GM18867 (cell line): ENCODE measurements at regions not wholly inside any gene's neighbourhood (a gene's known extent, or its start where the extent isn't known, plus 50 kb on each side); places are given as distances from the start of the nearest gene placed in this dataset.

Source experiments
- ATAC-seq: cut with Tn5 transposase; IDR thresholded peaks from one replicate; pipeline ENCODE4 v1.9.1; 2021; ENCODE audit warnings: mild to moderate bottlenecking, moderate library complexity; ENCODE audit not compliant: unreplicated experiment

DNA sequence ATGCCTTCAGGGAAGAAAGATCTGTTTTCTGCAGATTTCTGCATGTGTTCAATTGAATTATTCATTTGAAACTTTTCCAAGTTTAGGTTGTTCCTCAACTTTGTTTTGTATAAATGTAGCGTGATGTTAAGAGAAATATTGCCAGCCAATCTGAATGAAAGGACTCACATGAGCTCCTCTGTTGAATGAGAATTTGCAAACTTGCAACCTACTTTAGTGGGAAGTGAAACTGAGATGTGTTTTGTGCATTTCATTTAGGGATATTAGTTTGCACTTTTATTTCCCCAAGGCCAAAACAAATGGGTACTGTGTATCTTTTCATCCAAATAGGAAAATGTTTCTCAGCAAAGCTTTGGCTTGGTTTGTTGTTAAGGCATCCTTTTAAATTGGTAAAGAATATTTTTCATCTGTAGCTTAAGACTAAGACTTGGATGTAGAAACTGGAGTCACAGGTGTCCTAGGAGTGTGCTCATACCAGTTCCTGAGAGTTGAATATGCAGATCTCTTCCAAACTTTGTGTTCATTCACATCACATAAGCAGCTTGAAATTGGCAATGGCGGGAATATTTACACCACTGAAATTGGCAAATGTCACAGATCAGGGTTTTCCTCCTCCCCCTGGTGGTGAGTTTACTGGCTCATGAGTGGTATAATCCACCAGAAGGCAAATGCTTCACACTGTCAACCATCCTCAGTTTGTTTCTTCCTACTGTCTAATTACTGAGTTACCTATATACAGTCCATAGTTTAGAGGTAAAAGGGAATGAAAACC is 193.6 kb upstream of the BANK1 start:
- ATAC-seq = peak; percentile 76

GRCh38 chr4:101594588-101594987 is 195.9 kb upstream of the BANK1 start:
- ATAC-seq = no peak

DNA sequence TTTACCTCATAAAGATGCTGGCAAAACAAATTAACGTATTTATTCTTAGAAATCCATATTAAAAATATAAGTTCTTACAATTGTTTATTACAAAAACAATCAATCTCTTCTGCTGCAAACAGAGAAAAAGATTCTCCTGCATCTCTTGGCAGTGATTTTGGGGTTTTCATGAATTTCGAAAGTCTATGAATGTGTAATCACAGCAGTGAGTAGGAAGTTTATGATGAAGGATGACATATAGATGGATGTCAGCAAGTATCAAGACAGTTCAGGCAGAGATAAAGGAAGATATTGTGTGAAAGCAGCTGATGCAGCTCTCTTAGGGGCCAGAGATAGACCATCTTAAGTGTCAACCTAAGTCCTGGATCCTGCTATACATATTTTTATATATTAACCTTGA is 196.9 kb upstream of the BANK1 start:
- no peak for ATAC-seq

DNA sequence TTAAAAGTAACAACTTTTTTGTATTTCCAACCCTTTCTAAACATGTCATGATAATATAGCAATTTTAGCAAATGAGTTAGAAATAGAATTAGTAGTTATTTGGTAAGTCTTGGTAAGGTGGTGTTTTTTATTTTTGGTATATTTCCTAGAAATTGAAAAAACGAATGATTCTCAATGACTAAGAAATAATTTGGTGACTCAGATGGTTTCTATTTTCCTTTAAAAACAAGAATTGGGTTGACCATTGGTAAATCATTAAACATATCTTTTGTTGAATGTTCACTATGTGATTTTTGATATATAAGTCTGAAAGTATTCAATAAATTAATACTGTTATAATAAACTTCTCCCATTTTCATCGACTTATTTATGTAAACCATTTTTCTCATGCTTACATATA is 206.2 kb upstream of the BANK1 start:
- ATAC-seq = no peak

GRCh38 chr4:101563126-101563525 is 215.8 kb upstream of the PPP3CA start:
- ATAC-seq = no peak

GRCh38 chr4:101556842-101557241 is 209.5 kb upstream of the PPP3CA start:
- ATAC-seq = no peak

- no peak for ATAC-seq
These were observed 208.1 kb upstream of the PPP3CA start for GRCh38 chr4:101555341-101555880.

DNA sequence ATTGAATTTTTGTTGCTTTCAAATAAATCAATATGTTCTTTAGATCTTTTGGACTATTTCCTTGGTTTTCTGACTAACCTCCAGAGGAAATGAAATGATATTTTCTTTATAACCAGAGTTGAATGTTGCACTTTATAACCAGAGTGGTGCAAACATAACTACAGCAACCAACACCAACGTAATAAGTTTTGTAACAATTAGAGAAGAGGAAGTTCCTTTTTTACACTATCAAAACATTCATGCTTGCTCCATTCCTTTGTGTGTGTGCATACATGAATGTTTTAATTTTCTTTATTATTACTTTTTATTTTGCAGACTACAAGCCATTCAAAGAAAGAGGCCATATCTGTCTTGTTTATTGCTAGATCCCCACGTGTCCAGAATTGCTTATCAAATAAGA is 193.0 kb upstream of the PPP3CA start:
- no peak for ATAC-seq

DNA sequence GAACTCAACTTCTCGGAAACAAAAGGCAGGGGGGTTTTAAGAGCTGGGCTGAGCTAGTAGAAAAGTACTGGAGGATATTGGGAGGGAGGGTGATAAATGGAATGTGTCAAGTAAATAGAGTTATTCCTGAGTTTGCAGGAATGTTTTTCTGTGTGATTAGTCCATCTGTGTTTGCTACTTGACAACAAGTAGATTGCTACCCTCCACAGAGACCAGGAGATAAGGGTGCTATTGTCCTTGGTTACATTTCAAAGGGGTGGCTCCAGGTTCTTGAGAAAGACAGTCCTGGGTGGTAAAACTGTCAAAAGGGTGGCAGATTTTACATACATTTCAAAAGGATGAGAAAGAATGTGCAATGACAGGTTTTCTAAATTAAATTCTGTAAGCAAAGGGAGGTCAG is 181.2 kb upstream of the PPP3CA start:
- no peak for ATAC-seq

DNA sequence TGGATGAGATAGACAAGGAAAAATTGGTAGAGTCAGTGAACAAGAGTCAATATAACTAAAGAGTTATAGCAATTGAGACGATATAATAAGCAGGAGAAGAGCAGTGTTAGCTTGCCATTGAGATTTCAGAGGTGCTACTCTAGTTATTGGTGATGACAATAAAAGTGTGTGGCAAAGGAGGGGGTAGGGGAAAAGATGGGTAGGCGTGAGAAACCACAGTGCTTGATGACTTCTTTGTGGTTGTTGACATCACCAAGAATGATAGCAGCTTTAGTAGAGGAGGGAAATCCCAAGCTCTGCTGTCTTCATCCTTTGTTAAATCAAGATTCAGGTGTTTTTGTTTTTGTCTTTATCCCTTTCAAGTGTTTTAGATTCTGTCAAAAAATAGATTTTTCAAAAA is 179.9 kb upstream of the PPP3CA start:
- ATAC-seq = peak; percentile 99

- ATAC-seq = no peak
These were observed 168.2 kb upstream of the PPP3CA start for GRCh38 chr4:101515566-101515965.

DNA sequence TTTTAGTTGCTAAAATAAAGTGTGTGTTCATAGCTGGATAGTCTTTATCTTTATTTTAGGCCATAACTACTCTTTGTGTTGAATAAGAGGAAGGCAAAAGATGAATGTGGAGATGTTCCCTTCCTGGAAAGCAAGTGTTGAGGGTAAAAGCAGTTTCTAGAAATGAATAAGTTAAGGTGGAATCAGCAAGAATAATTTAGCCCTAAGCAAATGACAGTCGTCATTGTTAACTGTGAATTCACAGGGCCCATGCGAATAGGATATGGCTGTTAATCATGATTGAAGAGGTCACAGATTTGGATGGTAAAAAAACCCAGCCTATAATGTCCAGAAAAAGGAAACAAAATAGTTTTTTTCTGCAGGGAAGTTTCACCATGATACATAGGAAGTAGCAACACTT is 167.8 kb upstream of the PPP3CA start:
- no peak for ATAC-seq

- ATAC-seq = no peak
These were observed 165.1 kb upstream of the PPP3CA start for GRCh38 chr4:101512416-101512815.

DNA sequence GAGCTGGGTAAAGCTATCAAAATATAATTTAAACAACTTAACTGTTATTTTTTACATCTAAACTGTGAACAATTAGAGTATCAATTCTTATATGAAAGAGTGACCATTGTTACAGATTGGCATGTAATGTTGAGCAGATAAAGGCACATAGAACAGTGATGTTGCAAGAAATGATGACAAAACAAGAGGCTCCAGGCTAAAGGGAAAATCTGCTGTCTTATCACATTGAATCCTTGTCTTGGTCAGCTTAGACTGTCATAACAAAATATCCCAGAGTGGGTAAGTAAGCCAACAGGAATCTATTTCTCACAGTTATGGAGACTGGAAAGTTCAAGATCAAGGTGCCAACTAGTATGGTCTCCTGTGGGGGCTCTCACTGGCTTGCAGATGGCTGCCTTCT is 154.1 kb upstream of the PPP3CA start:
- ATAC-seq = no peak

- ATAC-seq = no peak
These were observed 153.4 kb upstream of the PPP3CA start for GRCh38 chr4:101500742-101501141.

- ATAC-seq = no peak
These were observed 127.9 kb upstream of the PPP3CA start for GRCh38 chr4:101475246-101475645.

- ATAC-seq = no peak
These were observed 123.9 kb upstream of the PPP3CA start for GRCh38 chr4:101471201-101471600.

DNA sequence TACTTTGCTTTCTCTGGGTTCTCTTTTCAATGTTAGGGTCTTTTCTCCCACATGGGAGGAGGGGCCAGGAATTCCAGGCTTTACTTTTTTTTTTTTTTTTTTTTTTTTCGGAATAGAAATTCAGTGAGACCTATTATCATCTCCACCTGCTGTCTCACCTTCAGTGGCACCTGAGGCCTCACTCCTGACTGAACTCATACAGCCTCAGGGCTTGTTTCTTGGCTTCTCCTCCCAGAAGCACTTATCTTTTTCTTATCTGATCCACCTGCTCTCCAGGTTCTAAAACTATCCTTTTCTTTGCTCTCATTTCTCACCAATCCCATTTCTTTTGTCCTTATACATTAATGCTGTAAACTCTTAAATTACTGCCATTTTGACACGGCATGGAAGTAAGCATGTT is 117.3 kb upstream of the PPP3CA start:
- ATAC-seq = no peak

DNA sequence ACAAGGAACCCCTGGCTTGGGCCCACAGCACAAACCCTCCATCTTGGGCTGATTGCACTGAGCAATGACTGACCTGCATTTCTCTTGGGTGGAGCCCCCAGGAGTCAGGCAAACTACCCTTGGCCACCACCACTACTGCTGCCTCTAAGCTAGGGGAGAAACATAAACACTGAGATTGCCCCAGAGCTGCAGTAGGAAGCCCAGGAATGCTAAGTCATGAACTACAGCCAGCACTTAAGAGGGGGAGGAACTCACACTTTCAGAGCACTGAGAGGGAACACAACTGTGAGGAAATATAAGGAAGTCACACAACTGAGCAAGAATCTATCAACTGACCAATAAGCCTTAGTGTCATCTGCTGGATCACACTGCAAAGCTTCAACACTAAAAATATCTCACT is 111.6 kb upstream of the PPP3CA start:
- no peak for ATAC-seq

DNA sequence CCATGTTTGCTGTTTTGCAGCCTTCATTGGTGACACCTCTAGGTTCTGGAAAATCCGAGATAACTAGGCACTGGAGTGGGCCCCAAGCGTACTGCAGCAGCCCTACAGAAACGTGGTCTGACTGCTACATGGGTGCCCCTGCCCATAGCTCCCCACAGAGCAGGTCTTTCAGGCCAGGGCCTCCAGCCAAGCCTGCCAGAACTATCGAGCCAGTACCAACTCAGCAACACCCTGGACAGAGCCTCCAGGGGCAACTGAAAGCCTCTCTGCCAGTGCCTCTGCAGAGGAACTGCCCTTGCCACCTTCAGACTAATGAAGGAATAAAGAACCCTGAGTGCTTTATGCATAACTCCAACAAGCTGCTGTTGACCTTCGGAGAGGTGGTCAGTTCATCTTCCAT is 111.1 kb upstream of the PPP3CA start:
- no peak for ATAC-seq

DNA sequence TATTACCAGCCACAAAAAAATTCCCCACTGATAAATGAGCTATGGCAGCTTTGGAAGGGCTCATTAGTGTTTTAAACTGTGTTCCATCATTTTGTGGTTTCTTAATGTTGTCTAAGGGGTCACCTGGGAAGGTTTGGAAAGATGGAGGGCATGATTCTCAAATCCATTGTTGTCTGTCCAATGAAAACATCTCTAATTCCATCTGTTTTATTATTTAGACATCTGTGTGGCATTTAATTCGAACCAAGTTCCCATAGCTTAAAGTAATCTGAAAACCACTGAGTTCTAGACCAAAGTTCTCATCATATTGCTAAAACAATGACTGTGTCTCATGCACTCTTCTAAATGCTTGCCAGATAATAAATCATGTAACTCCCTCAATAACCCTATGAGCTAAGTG is 103.8 kb upstream of the PPP3CA start:
- ATAC-seq = no peak

- no peak for ATAC-seq
These were observed 94.1 kb upstream of the PPP3CA start for GRCh38 chr4:101441446-101441845.

GRCh38 chr4:101439926-101440325 is 92.6 kb upstream of the PPP3CA start:
- no peak for ATAC-seq
